ENCODE measurements at regions not wholly inside any gene's neighbourhood (a gene's known extent, or its start where the extent isn't known, plus 50 kb on each side); places are given as distances from the start of the nearest gene placed in this dataset.
"Not testable (repeated sequence)": the region's sequence is repeated elsewhere in the genome, so short reads cannot be mapped to it uniquely, and the experiment has no call there.

DNA sequence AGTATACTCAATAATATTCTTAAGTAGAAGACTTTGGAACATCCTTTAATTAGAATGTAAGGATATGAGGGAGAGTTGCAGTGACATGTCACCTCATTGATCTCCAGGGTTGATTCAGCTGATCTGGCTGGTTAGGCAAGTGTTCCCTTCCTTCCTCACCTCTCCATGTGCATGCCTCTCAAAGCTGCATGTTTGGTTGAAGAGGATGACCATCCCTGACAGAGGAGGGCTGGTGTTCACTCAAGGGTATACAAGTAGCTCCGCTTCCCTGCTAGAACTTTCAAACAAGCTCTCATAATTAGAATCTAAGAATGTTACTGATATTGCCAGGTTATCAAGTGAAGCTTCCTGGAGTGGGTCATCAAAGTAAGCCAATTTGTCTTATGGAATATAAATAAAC, 341.1 kb upstream of the FLRT2 start:
- DNase-seq (ENCODE audit: low read depth) = no peak
- H3K4me3 ChIP-seq (replicated peaks; ENCODE audit: low read depth, low read length) = no peak overlapping the region
- TF ChIP-seq, protein P1, sequence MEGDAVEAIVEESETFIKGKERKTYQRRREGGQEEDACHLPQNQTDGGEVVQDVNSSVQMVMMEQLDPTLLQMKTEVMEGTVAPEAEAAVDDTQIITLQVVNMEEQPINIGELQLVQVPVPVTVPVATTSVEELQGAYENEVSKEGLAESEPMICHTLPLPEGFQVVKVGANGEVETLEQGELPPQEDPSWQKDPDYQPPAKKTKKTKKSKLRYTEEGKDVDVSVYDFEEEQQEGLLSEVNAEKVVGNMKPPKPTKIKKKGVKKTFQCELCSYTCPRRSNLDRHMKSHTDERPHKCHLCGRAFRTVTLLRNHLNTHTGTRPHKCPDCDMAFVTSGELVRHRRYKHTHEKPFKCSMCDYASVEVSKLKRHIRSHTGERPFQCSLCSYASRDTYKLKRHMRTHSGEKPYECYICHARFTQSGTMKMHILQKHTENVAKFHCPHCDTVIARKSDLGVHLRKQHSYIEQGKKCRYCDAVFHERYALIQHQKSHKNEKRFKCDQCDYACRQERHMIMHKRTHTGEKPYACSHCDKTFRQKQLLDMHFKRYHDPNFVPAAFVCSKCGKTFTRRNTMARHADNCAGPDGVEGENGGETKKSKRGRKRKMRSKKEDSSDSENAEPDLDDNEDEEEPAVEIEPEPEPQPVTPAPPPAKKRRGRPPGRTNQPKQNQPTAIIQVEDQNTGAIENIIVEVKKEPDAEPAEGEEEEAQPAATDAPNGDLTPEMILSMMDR (IDR thresholded peaks at IDR 0.05; ENCODE audit: low read length, missing control alignments) = no peak

DNA sequence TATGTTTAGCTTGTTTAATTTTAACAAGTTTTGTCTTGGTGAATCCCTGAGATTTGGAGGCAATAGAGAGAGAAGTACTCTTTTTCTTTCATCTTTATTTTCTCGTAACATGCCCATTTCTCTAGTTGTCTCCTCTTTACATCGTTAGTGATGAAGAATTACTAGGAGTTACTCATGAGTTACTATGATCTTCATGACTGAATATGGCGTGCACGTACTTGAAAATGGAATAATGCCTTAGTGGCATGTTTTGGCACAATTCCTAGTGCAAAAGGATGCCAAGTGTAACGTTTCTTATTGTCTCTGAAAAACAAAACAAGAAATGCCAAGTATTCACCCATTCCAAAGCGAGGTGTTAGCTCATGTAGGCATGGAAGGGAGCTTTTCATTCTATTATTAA, 340.7 kb upstream of the FLRT2 start:
- H3K4me3 ChIP-seq (replicated peaks; ENCODE audit: low read depth, low read length); DNase-seq (ENCODE audit: low read depth): not testable (repeated sequence)

DNA sequence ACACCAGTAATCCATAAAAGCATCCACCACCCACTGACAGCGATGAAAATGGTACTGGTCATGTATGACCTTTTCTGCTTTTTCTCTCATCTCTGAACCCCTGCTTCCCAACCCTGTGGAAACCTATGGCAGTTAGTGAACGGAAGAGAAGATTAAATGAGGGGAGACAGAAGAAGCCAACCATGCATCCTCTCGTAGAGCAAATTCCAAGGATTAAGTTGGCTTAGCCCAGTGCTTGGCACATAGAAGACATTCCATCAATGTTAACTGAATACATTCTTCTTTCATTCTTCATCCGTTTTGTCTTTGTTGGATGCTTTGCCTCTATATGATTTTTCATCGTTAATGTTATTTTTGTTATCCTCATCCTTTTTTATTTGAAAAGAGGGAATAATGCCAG, 339.7 kb upstream of the FLRT2 start:
- TF ChIP-seq, protein P1 (IDR thresholded peaks at IDR 0.05; ENCODE audit: low read length, missing control alignments) = no peak
- DNase-seq (ENCODE audit: low read depth) = no peak
- no peak overlapping the region for H3K4me3 ChIP-seq (replicated peaks; ENCODE audit: low read depth, low read length)

DNA sequence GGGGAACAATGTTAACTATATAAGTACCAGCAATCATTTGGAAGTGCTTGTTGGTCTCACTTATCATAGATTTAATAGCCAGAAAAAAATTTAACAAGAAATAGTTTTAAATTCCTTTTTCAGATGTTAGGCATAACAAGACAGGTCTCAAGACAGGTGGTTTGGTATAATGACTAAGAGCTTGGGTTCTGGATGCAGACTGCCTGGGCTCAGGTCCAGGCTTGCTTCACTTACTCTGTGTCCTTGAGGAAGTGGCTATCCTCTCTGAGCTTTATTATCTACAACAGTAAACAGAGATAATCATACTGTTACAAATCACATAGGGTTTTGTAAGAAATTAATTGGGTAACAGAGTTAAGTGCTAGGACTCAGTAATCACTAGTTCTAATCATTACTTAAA, 338.0 kb upstream of the FLRT2 start:
- TF ChIP-seq, protein P1 (IDR thresholded peaks at IDR 0.05; ENCODE audit: low read length, missing control alignments) = no peak
- no peak overlapping the region for H3K4me3 ChIP-seq (replicated peaks; ENCODE audit: low read depth, low read length)
- no peak for DNase-seq (ENCODE audit: low read depth)

DNA sequence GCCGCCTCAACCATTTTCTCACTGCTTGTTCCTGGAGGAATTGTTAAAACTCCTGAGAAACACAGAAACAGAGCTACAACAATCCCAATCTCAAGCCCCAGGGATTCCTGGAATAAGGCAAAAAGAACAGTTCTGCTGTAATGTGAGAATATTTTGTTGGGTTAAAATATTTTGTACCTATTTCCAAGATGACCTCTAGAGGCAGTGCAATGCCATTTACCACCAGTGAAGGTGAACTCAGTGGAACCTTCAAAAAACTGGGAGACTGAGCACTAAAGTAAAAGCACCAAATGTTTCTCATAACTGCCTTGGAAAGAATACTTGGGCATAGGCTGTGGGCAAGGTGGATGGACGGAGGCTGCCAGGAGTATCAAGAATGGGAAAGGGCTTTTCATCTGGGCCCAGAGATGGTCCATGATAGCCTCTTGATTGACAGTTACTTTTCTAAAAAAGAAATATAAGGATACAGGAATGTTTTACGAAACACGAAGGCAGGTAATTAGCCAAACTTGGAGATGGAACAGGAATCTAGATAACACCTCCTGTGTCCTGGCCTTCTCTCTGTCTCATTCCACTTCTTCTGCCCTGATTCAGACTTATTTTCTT, 334.0 kb upstream of the FLRT2 start:
- TF ChIP-seq, protein P1 (IDR thresholded peaks at IDR 0.05; ENCODE audit: low read length, missing control alignments) = peak; percentile 69
- DNase-seq (ENCODE audit: low read depth) = peak; percentile 43
- H3K4me3 ChIP-seq (replicated peaks; ENCODE audit: low read depth, low read length) = no peak overlapping the region

DNA sequence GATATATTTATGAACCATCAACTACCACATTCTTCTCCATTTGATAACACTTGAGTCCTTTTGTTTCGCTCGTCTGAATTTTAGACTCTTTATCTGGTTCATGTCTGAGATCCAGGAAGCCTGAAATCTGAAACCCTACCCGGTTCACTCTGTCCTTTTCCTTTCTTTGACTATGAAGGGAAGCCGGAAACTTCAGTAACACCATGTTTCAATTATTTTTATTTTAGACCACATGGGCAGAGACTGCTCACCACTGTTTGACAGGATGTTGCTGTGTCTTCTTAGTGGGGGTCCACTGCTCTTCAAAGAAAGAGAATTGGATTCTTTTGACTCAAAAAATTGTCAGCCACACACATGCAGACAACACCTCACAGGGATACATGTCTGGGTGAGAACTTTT, 331.9 kb upstream of the FLRT2 start:
- no peak for DNase-seq (ENCODE audit: low read depth)
- H3K4me3 ChIP-seq (replicated peaks; ENCODE audit: low read depth, low read length) = no peak overlapping the region
- TF ChIP-seq, protein P1 (IDR thresholded peaks at IDR 0.05; ENCODE audit: low read length, missing control alignments) = no peak

DNA sequence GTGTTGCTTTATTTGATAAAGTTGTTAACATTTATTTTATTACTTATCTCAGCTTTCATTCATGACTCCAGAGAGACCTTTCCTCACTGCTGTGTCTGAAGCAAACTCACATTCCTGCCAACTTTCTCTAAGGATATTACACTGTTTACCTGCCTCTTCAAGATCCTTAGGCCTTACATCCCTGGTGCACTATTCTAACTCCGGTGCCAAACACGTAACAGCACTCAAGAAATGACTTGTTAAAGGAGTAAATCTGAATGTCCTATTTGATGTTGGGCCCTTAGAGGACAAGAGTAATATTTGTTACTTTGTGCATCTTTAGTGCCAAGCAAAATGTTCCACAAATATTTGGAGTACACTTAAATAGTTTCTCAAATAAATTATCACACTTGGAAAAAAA, 324.1 kb upstream of the FLRT2 start:
- TF ChIP-seq, protein P1 (IDR thresholded peaks at IDR 0.05; ENCODE audit: low read length, missing control alignments) = no peak
- H3K4me3 ChIP-seq (replicated peaks; ENCODE audit: low read depth, low read length) = no peak overlapping the region

More for the DNA sequence above, 324.1 kb upstream of the FLRT2 start:
- no peak for DNase-seq (ENCODE audit: low read depth)

Data from fibroblast of pulmonary artery (primary cell).